SU-DHL-6 (cell line): ENCODE measurements at regions not wholly inside any gene's neighbourhood (a gene's known extent, or its start where the extent isn't known, plus 50 kb on each side); places are given as distances from the start of the nearest gene placed in this dataset.

ENCODE experiments used
- H2AFZ ChIP-seq: fragments of 200-600 bp; sonication (generic); 2 replicates; pipeline ENCODE4 v1.6.1; 2014; ENCODE audit warnings: low read depth, mild to moderate bottlenecking, moderate library complexity, mixed read lengths, antibody characterized with exemption, low read length; ENCODE audit not compliant: severe bottlenecking
- H3F3A ChIP-seq: fragments of 200-600 bp; shearing (Covaris generic); 2 replicates; pipeline ENCODE4 v1.6.0; 2016; ENCODE audit warnings: antibody characterized with exemption, mild to moderate bottlenecking; ENCODE audit not compliant: insufficient read depth
- H3K27ac ChIP-seq: fragments of 200-600 bp; sonication (generic); 2 replicates; pipeline ENCODE4 v1.5.1; 2016; ENCODE audit warnings: low read depth, mild to moderate bottlenecking, low read length, moderate library complexity, mixed read lengths
- H3K27me3 ChIP-seq: fragments of 200-600 bp; sonication (generic), shearing (Covaris generic); 2 replicates; pipeline ENCODE4 v1.6.0; 2014; ENCODE audit warnings: mild to moderate bottlenecking, low read length
- H3K36me3 ChIP-seq: fragments of 200-600 bp; sonication (generic); 2 replicates; pipeline ENCODE4 v1.6.1; 2014; ENCODE audit warnings: mild to moderate bottlenecking, low read length, mixed read lengths
- H3K4me2 ChIP-seq: fragments of 300-600, 200-600 bp; shearing (Covaris generic), sonication (generic); 2 replicates; pipeline ENCODE4 v1.6.0; 2014; ENCODE audit warnings: low read length, low read depth, mild to moderate bottlenecking; ENCODE audit not compliant: poor library complexity, severe bottlenecking
- H3K4me3 ChIP-seq: fragments of 200-600 bp; sonication (generic); 2 replicates; pipeline ENCODE4 v1.5.1; 2014; ENCODE audit warnings: antibody characterized with exemption, low read length, mild to moderate bottlenecking, mixed read lengths; ENCODE audit not compliant: insufficient read depth, poor library complexity, severe bottlenecking
- H3K79me2 ChIP-seq: fragments of 200-600 bp; sonication (generic); 2 replicates; pipeline ENCODE4 v1.6.1; 2014; ENCODE audit warnings: mild to moderate bottlenecking, low read length, moderate library complexity; ENCODE audit not compliant: insufficient read depth
- H3K9ac ChIP-seq: fragments of 200-600 bp; sonication (generic); 2 replicates; pipeline ENCODE4 v1.7.0; 2014; ENCODE audit warnings: mild to moderate bottlenecking, low read length
- H3K9me2 ChIP-seq: fragments of 200-600 bp; sonication (generic); replicated peaks from 2 replicates; pipeline ENCODE4 v1.6.1; 2014; ENCODE audit warnings: low read length; ENCODE audit not compliant: insufficient read depth
- H3K9me3 ChIP-seq: fragments of 200-600 bp; sonication (generic); 2 replicates; pipeline ENCODE4 v1.6.1; 2014; ENCODE audit warnings: low read length, mixed read lengths; ENCODE audit not compliant: insufficient read depth
- H4K20me1 ChIP-seq: fragments of 200-600 bp; sonication (generic); 2 replicates; pipeline ENCODE4 v1.6.1; 2014; ENCODE audit warnings: low read depth, mild to moderate bottlenecking, antibody characterized with exemption, low read length, moderate library complexity, mixed read lengths
- EZH2phosphoT487 ChIP-seq: fragments of 200-600 bp; sonication (generic), shearing (Covaris generic); conservative IDR thresholded peaks from 2 replicates; pipeline ENCODE4 v1.6.1; 2018; ENCODE audit warnings: mild to moderate bottlenecking, antibody characterized with exemption, low read length, moderate library complexity, mixed read lengths
- TF ChIP-seq, protein P1 (sequence below): fragments of 200-600 bp; sonication (generic); IDR thresholded peaks from one replicate; pipeline ENCODE4 v1.5.1; 2017; ENCODE audit warnings: antibody characterized with exemption, mild to moderate bottlenecking, low read length, moderate library complexity; ENCODE audit not compliant: insufficient read depth, poor library complexity, severe bottlenecking

DNA sequence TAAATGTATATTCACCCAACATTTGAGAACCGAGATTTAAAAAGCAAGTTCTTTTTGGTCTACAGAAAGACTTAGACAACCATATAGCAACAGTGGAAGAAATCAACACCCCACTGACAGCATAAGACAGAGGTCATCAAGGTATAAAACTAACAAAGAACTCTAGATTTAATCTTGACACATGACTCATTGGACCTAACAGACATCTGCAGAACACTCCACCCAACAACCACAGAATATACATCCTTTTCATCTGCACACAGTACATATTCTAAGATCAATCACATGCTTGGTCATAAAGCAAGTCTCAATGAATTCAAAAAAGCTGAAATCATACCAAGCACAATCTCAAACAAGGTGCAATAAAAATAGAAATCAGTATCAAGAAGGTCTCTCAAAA, 65.8 kb downstream of the SPIN4 start:
- Histone ChIP-seq H2AFZ (no peak overlapping the region), H3K9me3 (no peaks in the 10 kb centered on the region), H3K27ac (no peak overlapping the region), H3K27me3 (no peaks in the 10 kb centered on the region), H3K9ac (no peak overlapping the region), H3K79me2 (no peaks in the 10 kb centered on the region), H3K4me2 (no peak overlapping the region), H3K36me3 (no peaks in the 10 kb centered on the region), H3K9me2 (no peaks in the 10 kb centered on the region), H3F3A (no peaks in the 10 kb centered on the region), H3K4me3 (no peak overlapping the region), H4K20me1 (no peaks in the 10 kb centered on the region)
- no peak for TF ChIP-seq EZH2phosphoT487
- TF ChIP-seq, protein P1, sequence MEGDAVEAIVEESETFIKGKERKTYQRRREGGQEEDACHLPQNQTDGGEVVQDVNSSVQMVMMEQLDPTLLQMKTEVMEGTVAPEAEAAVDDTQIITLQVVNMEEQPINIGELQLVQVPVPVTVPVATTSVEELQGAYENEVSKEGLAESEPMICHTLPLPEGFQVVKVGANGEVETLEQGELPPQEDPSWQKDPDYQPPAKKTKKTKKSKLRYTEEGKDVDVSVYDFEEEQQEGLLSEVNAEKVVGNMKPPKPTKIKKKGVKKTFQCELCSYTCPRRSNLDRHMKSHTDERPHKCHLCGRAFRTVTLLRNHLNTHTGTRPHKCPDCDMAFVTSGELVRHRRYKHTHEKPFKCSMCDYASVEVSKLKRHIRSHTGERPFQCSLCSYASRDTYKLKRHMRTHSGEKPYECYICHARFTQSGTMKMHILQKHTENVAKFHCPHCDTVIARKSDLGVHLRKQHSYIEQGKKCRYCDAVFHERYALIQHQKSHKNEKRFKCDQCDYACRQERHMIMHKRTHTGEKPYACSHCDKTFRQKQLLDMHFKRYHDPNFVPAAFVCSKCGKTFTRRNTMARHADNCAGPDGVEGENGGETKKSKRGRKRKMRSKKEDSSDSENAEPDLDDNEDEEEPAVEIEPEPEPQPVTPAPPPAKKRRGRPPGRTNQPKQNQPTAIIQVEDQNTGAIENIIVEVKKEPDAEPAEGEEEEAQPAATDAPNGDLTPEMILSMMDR: no peak

DNA sequence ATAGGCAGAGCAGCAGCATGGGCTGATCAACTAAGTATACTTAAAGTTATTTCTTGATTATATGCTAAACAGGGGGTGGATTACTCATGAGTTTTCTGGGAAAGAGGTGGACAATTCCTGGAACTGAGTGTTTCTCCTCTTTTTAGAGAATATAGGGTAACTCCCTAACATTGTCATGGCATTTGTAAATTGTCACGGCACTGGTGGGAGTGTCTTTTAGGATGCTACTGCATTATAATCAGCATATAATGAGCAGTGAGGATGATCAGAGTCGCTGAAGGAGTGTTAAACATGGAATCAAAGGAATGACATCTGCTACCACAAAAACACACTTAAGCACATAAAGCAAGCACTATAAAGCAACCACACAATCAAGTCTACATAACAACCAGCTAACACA, 66.5 kb downstream of the SPIN4 start:
- TF ChIP-seq, protein P1: no peak
- no peak for TF ChIP-seq EZH2phosphoT487
- Histone ChIP-seq H3K79me2 (no peaks in the 10 kb centered on the region), H3K9me2 (no peaks in the 10 kb centered on the region), H3K27ac (no peak overlapping the region), H3K9ac (no peak overlapping the region), H2AFZ (no peak overlapping the region), H4K20me1 (no peaks in the 10 kb centered on the region), H3F3A (no peaks in the 10 kb centered on the region), H3K36me3 (no peaks in the 10 kb centered on the region), H3K27me3 (no peaks in the 10 kb centered on the region), H3K9me3 (no peaks in the 10 kb centered on the region), H3K4me2 (no peak overlapping the region), H3K4me3 (no peak overlapping the region)

DNA sequence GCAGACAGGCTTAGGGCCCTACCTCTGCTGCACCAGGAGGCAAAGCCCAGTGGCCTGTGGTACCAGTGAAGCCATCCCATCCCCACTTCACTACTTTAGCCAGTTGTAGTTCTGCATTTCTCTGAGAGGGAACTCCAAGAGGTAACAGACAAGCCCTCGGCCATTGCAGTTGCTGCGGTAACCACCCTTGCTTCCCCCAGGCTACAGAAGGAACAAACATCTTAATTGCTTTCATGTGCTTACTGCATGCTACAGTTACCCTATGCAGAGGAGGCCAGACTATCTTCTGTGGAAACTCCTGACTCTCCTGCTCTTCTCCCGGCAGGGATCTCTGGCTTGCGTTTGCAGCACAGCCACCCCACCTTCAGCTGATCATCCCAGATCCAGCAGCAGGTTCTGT, 67.8 kb downstream of the SPIN4 start:
- Histone ChIP-seq H3K4me3 (no peak overlapping the region), H3K4me2 (no peak overlapping the region), H4K20me1 (no peaks in the 10 kb centered on the region), H3K9me3 (no peaks in the 10 kb centered on the region), H2AFZ (no peak overlapping the region), H3K27ac (no peak overlapping the region), H3F3A (no peaks in the 10 kb centered on the region), H3K9me2 (no peaks in the 10 kb centered on the region), H3K36me3 (no peaks in the 10 kb centered on the region), H3K27me3 (no peaks in the 10 kb centered on the region), H3K79me2 (no peaks in the 10 kb centered on the region), H3K9ac (no peak overlapping the region)
- TF ChIP-seq, protein P1: no peak
- TF ChIP-seq EZH2phosphoT487: no peak
